ENCODE measurements at regions not wholly inside any gene's neighbourhood (a gene's known extent, or its start where the extent isn't known, plus 50 kb on each side); places are given as distances from the start of the nearest gene placed in this dataset.

- DNase-seq (ENCODE audit: low read depth), result no peak
- TF ChIP-seq CTCF (IDR thresholded peaks at IDR 0.05; ENCODE audit: insufficient read depth, low read length), result no peak
- H3K4me3 ChIP-seq (ENCODE audit: low read depth, low read length), result no peak overlapping the region
Observed at GRCh38 chr7:52120912-52121311, 804.3 kb upstream of the COBL start.

- no peak for TF ChIP-seq CTCF (IDR thresholded peaks at IDR 0.05; ENCODE audit: insufficient read depth, low read length)
- DNase-seq (ENCODE audit: low read depth), result no peak
Observed at GRCh38 chr7:52119537-52119936, 802.9 kb upstream of the COBL start.

GRCh38 chr7:52114509-52114908, 797.9 kb upstream of the COBL start:
- no peak overlapping the region for H3K4me3 ChIP-seq (ENCODE audit: low read depth, low read length)
- DNase-seq (ENCODE audit: low read depth), result no peak
- TF ChIP-seq CTCF (IDR thresholded peaks at IDR 0.05; ENCODE audit: insufficient read depth, low read length), result no peak

More at GRCh38 chr7:52119537-52119936, 802.9 kb upstream of the COBL start:
- H3K4me3 ChIP-seq (ENCODE audit: low read depth, low read length), result no peak overlapping the region

- H3K4me3 ChIP-seq (ENCODE audit: low read depth, low read length), result no peak overlapping the region
- TF ChIP-seq CTCF (IDR thresholded peaks at IDR 0.05; ENCODE audit: insufficient read depth, low read length), result no peak
- no peak for DNase-seq (ENCODE audit: low read depth)
Observed at GRCh38 chr7:52114056-52114455, 797.4 kb upstream of the COBL start.

GRCh38 chr7:52107355-52107754, 790.7 kb upstream of the COBL start:
- TF ChIP-seq CTCF (IDR thresholded peaks at IDR 0.05; ENCODE audit: insufficient read depth, low read length), result no peak
- no peak for DNase-seq (ENCODE audit: low read depth)
- H3K4me3 ChIP-seq (ENCODE audit: low read depth, low read length), result no peak overlapping the region

- no peak for DNase-seq (ENCODE audit: low read depth)
- no peak for TF ChIP-seq CTCF (IDR thresholded peaks at IDR 0.05; ENCODE audit: insufficient read depth, low read length)
- no peak overlapping the region for H3K4me3 ChIP-seq (ENCODE audit: low read depth, low read length)
Observed at GRCh38 chr7:52095861-52096260, 779.3 kb upstream of the COBL start.

GRCh38 chr7:52091996-52092395, 775.4 kb upstream of the COBL start:
- H3K4me3 ChIP-seq (ENCODE audit: low read depth, low read length), result no peak overlapping the region
- DNase-seq (ENCODE audit: low read depth), result no peak
- TF ChIP-seq CTCF (IDR thresholded peaks at IDR 0.05; ENCODE audit: insufficient read depth, low read length), result no peak

Measured in fibroblast of the aortic adventitia (primary cell).